ENCODE measurements at regions not wholly inside any gene's neighbourhood (a gene's known extent, or its start where the extent isn't known, plus 50 kb on each side); places are given as distances from the start of the nearest gene placed in this dataset.

GRCh38 chr2:162989507-162989906 lies 150.9 kb upstream of the KCNH7 start:
- TF ChIP-seq CTCF (IDR thresholded peaks at IDR 0.05; ENCODE audit: low read depth, low read length, missing control alignments): no peak
- DNase-seq (ENCODE audit: low read depth): no peak
- H3K4me3 ChIP-seq (ENCODE audit: low read depth, low read length): no peak overlapping the region

- no peak for TF ChIP-seq CTCF (IDR thresholded peaks at IDR 0.05; ENCODE audit: low read depth, low read length, missing control alignments)
- no peak for DNase-seq (ENCODE audit: low read depth)
- no peak overlapping the region for H3K4me3 ChIP-seq (ENCODE audit: low read depth, low read length)
Observed at GRCh38 chr2:162974771-162975170, 136.2 kb upstream of the KCNH7 start.

DNA sequence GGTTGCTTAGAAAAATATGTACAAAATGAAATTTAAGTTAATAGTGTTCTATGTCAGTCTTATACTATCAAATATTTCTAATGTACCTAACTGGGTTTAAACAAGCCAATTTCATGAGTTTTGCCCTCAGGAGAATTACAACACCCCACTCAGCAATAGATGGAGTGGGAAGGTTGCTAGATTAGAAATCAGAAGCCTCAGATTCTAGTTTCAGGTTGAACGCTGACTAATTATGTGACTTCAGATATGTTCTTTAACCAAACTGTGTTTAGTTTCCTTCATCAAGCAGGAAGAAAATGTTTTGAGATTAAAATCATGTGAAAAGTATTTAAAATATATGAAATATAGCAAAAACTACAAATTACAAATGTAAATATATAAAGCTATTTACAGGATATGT lies 133.8 kb upstream of the KCNH7 start:
- H3K4me3 ChIP-seq (ENCODE audit: low read depth, low read length): no peak overlapping the region
- no peak for DNase-seq (ENCODE audit: low read depth)
- TF ChIP-seq CTCF (IDR thresholded peaks at IDR 0.05; ENCODE audit: low read depth, low read length, missing control alignments): no peak

- TF ChIP-seq CTCF (IDR thresholded peaks at IDR 0.05; ENCODE audit: low read depth, low read length, missing control alignments): no peak
- no peak for DNase-seq (ENCODE audit: low read depth)
- no peak overlapping the region for H3K4me3 ChIP-seq (ENCODE audit: low read depth, low read length)
Observed at GRCh38 chr2:162968306-162968705, 129.7 kb upstream of the KCNH7 start.

GRCh38 chr2:162967811-162968210 lies 129.2 kb upstream of the KCNH7 start:
- no peak for DNase-seq (ENCODE audit: low read depth)
- H3K4me3 ChIP-seq (ENCODE audit: low read depth, low read length): no peak overlapping the region
- TF ChIP-seq CTCF (IDR thresholded peaks at IDR 0.05; ENCODE audit: low read depth, low read length, missing control alignments): no peak

DNA sequence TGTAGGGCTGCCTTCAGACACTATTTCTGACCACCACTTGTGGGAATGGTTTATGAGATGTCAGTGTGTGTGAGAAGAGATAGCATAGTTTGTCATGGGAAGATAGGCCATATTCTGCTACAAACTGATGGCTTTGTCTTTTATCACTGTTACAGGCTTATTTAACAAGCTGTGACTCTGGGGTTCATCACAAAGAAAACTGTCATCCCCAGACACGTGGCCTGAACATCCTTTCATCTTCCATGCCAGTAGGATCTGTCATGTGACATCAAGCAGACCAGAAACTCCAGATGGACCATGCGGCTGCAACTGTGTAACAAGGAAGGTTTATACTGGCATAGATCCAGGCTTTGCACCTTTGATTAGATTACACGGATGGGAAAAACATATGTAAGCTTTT lies 128.6 kb upstream of the KCNH7 start:
- TF ChIP-seq CTCF (IDR thresholded peaks at IDR 0.05; ENCODE audit: low read depth, low read length, missing control alignments): no peak
- H3K4me3 ChIP-seq (ENCODE audit: low read depth, low read length): no peak overlapping the region
- DNase-seq (ENCODE audit: low read depth): no peak

- TF ChIP-seq CTCF (IDR thresholded peaks at IDR 0.05; ENCODE audit: low read depth, low read length, missing control alignments): no peak
- H3K4me3 ChIP-seq (ENCODE audit: low read depth, low read length): no peak overlapping the region
- DNase-seq (ENCODE audit: low read depth): no peak
Observed at GRCh38 chr2:162965191-162965590, 126.6 kb upstream of the KCNH7 start.
